Chondrocyte (in vitro differentiated cells): ENCODE measurements at regions not wholly inside any gene's neighbourhood (a gene's known extent, or its start where the extent isn't known, plus 50 kb on each side); places are given as distances from the start of the nearest gene placed in this dataset.

Experiments used
- DNase-seq: peaks from one replicate; pipeline ENCODE4 v3.0.0; 2021; ENCODE audit warnings: mixed read lengths, low spot score
- H3K27ac Mint-ChIP-seq: one replicate; pipeline ENCODE4 v1.8.0; 2021; ENCODE audit warnings: mild to moderate bottlenecking, moderate library complexity, mixed read lengths; ENCODE audit not compliant: unreplicated experiment
- H3K27me3 Mint-ChIP-seq: 2 replicates; pipeline ENCODE4 v1.8.0; 2021; ENCODE audit warnings: low read depth, mixed read lengths
- H3K36me3 Mint-ChIP-seq: 2 replicates; pipeline ENCODE4 v1.8.0; 2021; ENCODE audit warnings: low read depth, mixed read lengths
- H3K4me1 Mint-ChIP-seq: 2 replicates; pipeline ENCODE4 v1.8.0; 2021; ENCODE audit warnings: low read depth, mild to moderate bottlenecking, mixed read lengths
- H3K4me3 Mint-ChIP-seq: one replicate; pipeline ENCODE4 v1.8.0; 2021; ENCODE audit warnings: mild to moderate bottlenecking, moderate library complexity, mixed read lengths; ENCODE audit not compliant: unreplicated experiment
- H3K9me3 Mint-ChIP-seq: 2 replicates; pipeline ENCODE4 v1.8.0; 2021; ENCODE audit warnings: low read depth, mixed read lengths
- TF ChIP-seq, protein P1 (sequence below): fragments of 200-600 bp; sonication (generic); IDR thresholded peaks from 2 replicates; pipeline ENCODE4 v1.5.0; 2021; ENCODE audit warnings: antibody characterized with exemption, mild to moderate bottlenecking, moderate library complexity

- TF ChIP-seq, protein P1, sequence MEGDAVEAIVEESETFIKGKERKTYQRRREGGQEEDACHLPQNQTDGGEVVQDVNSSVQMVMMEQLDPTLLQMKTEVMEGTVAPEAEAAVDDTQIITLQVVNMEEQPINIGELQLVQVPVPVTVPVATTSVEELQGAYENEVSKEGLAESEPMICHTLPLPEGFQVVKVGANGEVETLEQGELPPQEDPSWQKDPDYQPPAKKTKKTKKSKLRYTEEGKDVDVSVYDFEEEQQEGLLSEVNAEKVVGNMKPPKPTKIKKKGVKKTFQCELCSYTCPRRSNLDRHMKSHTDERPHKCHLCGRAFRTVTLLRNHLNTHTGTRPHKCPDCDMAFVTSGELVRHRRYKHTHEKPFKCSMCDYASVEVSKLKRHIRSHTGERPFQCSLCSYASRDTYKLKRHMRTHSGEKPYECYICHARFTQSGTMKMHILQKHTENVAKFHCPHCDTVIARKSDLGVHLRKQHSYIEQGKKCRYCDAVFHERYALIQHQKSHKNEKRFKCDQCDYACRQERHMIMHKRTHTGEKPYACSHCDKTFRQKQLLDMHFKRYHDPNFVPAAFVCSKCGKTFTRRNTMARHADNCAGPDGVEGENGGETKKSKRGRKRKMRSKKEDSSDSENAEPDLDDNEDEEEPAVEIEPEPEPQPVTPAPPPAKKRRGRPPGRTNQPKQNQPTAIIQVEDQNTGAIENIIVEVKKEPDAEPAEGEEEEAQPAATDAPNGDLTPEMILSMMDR = no peak
- peak overlapping the region; percentile 29 for H3K27ac Mint-ChIP-seq
- H3K27me3 Mint-ChIP-seq = peaks cover 2% of the 10 kb centered on the region
- no peak for DNase-seq
- no peaks in the 10 kb centered on the region for H3K9me3 Mint-ChIP-seq
- H3K4me3 Mint-ChIP-seq = no peak overlapping the region
- H3K4me1 Mint-ChIP-seq = peaks cover 37% of the 10 kb centered on the region
- no peaks in the 10 kb centered on the region for H3K36me3 Mint-ChIP-seq
Measured at GRCh38 chr3:40864146-40864782, 335.0 kb upstream of the CTNNB1 start.

GRCh38 chr3:40864915-40865314, 334.4 kb upstream of the CTNNB1 start:
- peaks cover 2% of the 10 kb centered on the region for H3K27me3 Mint-ChIP-seq
- H3K4me3 Mint-ChIP-seq = no peak overlapping the region
- no peaks in the 10 kb centered on the region for H3K9me3 Mint-ChIP-seq
- peaks cover 37% of the 10 kb centered on the region for H3K4me1 Mint-ChIP-seq
- no peak for DNase-seq
- TF ChIP-seq, protein P1 = no peak
- peak overlapping the region; percentile 59 for H3K27ac Mint-ChIP-seq
- no peaks in the 10 kb centered on the region for H3K36me3 Mint-ChIP-seq

DNA sequence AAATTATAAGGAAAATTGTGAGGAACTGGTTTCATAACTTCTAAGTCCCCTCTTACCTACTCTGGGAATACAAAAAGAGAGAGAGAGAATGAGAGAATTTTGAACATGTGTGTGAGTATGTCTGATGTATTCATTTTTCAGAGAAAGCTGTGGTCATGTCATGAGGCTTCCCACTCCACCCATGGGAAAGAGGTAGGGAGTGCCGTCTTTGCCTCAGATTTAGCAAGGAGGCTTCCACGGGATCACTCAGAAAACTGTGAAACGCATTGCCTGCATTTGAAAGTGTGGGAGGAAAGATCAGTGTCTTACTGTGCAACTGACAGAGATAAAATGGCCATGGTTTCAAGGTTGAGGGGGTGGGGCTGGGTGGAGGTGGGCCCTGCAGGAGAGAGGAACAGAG, 331.5 kb upstream of the CTNNB1 start:
- TF ChIP-seq, protein P1 = no peak
- Mint-ChIP-seq H3K27me3 (peaks cover 2% of the 10 kb centered on the region), H3K9me3 (no peaks in the 10 kb centered on the region), H3K4me3 (no peak overlapping the region), H3K27ac (no peak overlapping the region), H3K36me3 (no peaks in the 10 kb centered on the region), H3K4me1 (peaks cover 43% of the 10 kb centered on the region)
- DNase-seq = no peak

GRCh38 chr3:40869013-40869412, 330.3 kb upstream of the CTNNB1 start:
- Mint-ChIP-seq H3K4me3 (no peak overlapping the region), H3K9me3 (no peaks in the 10 kb centered on the region), H3K36me3 (no peaks in the 10 kb centered on the region), H3K4me1 (peaks cover 49% of the 10 kb centered on the region), H3K27ac (no peak overlapping the region), H3K27me3 (no peaks in the 10 kb centered on the region)
- TF ChIP-seq, protein P1 = no peak
- no peak for DNase-seq

GRCh38 chr3:40869939-40870338, 329.4 kb upstream of the CTNNB1 start:
- H3K36me3 Mint-ChIP-seq = no peaks in the 10 kb centered on the region
- no peak overlapping the region for H3K27ac Mint-ChIP-seq
- H3K4me3 Mint-ChIP-seq = no peak overlapping the region
- no peaks in the 10 kb centered on the region for H3K27me3 Mint-ChIP-seq
- TF ChIP-seq, protein P1 = peak; percentile 27
- DNase-seq = no peak
- H3K4me1 Mint-ChIP-seq = peaks cover 45% of the 10 kb centered on the region
- peaks cover 3% of the 10 kb centered on the region for H3K9me3 Mint-ChIP-seq
